Psoas muscle (tissue), 7 donors: ENCODE measurements at regions not wholly inside any gene's neighbourhood (a gene's known extent, or its start where the extent isn't known, plus 50 kb on each side); places are given as distances from the start of the nearest gene placed in this dataset.
A peak's percentile ranks its signal among the peaks of the same experiment; 100 is the strongest.

Experiments
- ATAC-seq, 4 donors: fragments of 200-7000 bp; cut with Tn5 transposase; one replicate each; pipeline ENCODE4 v1.9.1; 2020; ENCODE audit warnings: moderate library complexity in 3 of 4, mild to moderate bottlenecking in 2 of 4
- DNase-seq, 2 donors: peaks; one replicate each; pipeline ENCODE4 v3.0.0-alpha.2; 2020
- H3K27ac ChIP-seq: fragments of 200-600 bp; one replicate; pipeline ENCODE4 v1.8.0; 2022
- H3K27me3 ChIP-seq, 3 donors: fragments of 200-600 bp in 1 of 3; one replicate each; pipeline versions ENCODE4 v1.6.1 to v1.8.0; 2013 to 2022; ENCODE audit warnings: low read length in 2 of 3, mild to moderate bottlenecking in 2 of 3, moderate library complexity in 1 of 3; ENCODE audit not compliant: insufficient read depth in 3 of 3
- H3K36me3 ChIP-seq, 2 donors: fragments of 200-600 bp in 1 of 2; one replicate each; pipeline versions ENCODE4 v1.6.1 to v1.8.0; 2013 to 2022; ENCODE audit warnings: low read depth in 1 of 2, mild to moderate bottlenecking in 1 of 2, moderate library complexity in 1 of 2; ENCODE audit not compliant: insufficient read depth in 1 of 2
- H3K4me1 ChIP-seq: fragments of 200-600 bp; one replicate; pipeline ENCODE4 v1.8.0; 2022
- H3K4me3 ChIP-seq: fragments of 200-600 bp; one replicate; pipeline ENCODE4 v1.8.0; 2022; ENCODE audit warnings: mild to moderate bottlenecking
- H3K9me3 ChIP-seq: fragments of 200-600 bp; one replicate; pipeline ENCODE4 v1.8.0; 2022
- WGBS, 3 donors: extraction: QIAGEN DNeasy Blood & Tissue Kit; methylation state at CpG; one replicate each; pipeline versions ENCODE4 v1.1.6 to v1.1.7; 2013; 5-methylcytosine and 5-hydroxymethylcytosine counted together
- intact Hi-C, 2 donors: fragments of 100-400 bp; cut with DNase I; formaldehyde crosslinking; loops; one replicate each; pipeline versions ENCODE4 v1.11.0 to v1.14.2; 2022
- TF ChIP-seq, protein P1 (sequence below): fragments of 200-600 bp; IDR thresholded peaks from one replicate; pipeline ENCODE4 v1.8.0; 2022; ENCODE audit warnings: antibody characterized with exemption
- donor health status: healthy with polysubstance abuse.
- donor health status: DM: no; HTN: no; CAD: no; lungs with moderate emphysema.
- donor health status: Bipolar disorder and iron deficiency.
- donor health status: healthy.
- donor health status: DM: yes; HTN: yes; CAD: no.
- donor health status: DM: no; HTN: no; CAD: no.
- donor health status: DM: yes; HTN: yes; CAD: no.

DNA sequence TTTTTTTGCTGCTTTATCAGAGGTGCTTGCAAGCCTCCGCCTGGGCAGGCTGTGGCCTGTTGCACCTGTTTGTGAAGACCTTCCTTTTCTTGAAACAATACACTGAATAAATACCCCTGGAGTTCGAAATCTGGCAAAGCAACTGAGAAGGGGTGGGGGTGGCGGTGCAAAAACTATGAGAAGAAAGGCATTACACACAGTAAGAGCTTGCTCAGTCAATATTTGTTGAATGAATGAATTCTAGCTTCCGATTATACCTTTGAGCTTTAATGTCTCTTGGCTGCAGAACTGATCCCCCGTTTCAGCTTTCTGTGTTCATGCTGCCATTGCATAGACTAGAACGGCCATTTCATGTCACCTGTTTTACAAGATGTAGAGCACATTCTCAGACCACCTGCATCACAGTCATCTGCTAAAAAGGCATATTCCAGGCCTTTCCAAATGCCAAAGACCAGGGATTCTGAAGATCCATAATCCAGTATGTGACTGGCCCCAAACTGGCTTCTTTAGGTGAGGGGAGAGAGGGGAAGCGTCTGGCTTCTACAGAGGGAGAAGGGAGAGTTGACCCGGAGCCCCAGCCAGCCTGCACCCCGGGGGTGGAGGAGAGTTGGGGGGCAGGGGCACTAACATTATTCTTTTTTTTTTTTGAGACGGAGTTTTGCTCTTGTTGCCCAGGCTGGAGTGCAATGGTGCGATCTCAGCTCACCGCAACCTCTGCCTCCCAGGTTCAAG is 111.5 kb downstream of the ETS2 start:
- Histone ChIP-seq H3K36me3 (no peaks in the 10 kb centered on the region), H3K27ac (no peak overlapping the region), H3K27me3 (no peaks in the 10 kb centered on the region), H3K4me3 (no peak overlapping the region), H3K4me1 (peaks cover 35% of the 10 kb centered on the region), H3K9me3 (no peaks in the 10 kb centered on the region)
- 73 to 85% (median 80%) methylated on average over 10 to 12 of the region's 12 CpGs for WGBS, 3 donors
- intact Hi-C loops = loop anchor here in 1 of 2 donors (10.0 kb wide), 1 partner anchor 168 kb away; no protein-coding TSS in a partner anchor
- TF ChIP-seq, protein P1, sequence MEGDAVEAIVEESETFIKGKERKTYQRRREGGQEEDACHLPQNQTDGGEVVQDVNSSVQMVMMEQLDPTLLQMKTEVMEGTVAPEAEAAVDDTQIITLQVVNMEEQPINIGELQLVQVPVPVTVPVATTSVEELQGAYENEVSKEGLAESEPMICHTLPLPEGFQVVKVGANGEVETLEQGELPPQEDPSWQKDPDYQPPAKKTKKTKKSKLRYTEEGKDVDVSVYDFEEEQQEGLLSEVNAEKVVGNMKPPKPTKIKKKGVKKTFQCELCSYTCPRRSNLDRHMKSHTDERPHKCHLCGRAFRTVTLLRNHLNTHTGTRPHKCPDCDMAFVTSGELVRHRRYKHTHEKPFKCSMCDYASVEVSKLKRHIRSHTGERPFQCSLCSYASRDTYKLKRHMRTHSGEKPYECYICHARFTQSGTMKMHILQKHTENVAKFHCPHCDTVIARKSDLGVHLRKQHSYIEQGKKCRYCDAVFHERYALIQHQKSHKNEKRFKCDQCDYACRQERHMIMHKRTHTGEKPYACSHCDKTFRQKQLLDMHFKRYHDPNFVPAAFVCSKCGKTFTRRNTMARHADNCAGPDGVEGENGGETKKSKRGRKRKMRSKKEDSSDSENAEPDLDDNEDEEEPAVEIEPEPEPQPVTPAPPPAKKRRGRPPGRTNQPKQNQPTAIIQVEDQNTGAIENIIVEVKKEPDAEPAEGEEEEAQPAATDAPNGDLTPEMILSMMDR = no peak
- ATAC-seq = no peak
- no peak for DNase-seq

DNA sequence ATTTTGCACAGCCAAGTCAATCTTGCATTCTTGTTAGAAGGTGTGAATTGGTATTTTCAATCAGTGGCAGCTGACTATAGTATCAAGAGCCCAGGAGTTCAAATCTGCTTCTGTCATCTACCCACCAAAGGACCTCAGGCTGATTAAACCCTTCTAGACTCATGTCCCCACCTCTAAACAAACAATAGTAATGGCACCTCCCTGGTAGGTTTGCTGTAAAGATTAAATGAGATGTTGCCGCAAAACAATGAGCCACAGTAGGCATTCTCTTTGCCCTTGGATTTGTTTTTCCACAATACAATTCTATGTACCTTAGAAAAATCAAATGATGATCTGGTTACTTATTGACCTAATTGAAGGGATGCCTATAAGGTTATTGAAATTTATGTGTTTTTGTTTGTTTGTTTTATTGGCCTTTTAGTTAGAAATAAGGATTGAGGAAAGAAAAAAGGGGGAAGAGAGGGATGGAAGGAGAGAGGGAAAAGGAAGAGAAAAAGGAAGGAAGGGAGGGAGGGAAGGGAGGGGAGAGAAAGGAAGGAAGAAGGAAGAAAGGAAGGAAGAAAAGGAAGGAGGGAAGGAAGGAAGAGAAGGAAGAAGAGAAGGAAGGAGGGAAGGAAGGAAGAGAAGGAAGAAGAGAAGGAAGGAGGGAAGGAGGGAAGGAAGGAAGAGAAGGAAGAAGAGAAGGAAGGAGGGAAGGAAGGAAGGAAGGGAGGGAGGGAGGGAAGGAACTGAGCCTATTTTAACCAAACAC is 110.7 kb downstream of the ETS2 start:
- intact Hi-C loops = loop anchor here in 1 of 2 donors (10.0 kb wide), 1 partner anchor 168 kb away; no protein-coding TSS in a partner anchor
- H3K4me1 ChIP-seq = peaks cover 35% of the 10 kb centered on the region
- ATAC-seq = no peak
- WGBS, 3 donors = 92 to 96% (median 95%) methylated on average over 1 of the region's 1 CpG
- no peak overlapping the region for H3K27ac ChIP-seq
- H3K4me3 ChIP-seq = no peak overlapping the region
- no peaks in the 10 kb centered on the region for H3K9me3 ChIP-seq
- H3K36me3 ChIP-seq = no peaks in the 10 kb centered on the region
- H3K27me3 ChIP-seq = no peaks in the 10 kb centered on the region
- no peak for DNase-seq
- TF ChIP-seq, protein P1 = no peak

DNA sequence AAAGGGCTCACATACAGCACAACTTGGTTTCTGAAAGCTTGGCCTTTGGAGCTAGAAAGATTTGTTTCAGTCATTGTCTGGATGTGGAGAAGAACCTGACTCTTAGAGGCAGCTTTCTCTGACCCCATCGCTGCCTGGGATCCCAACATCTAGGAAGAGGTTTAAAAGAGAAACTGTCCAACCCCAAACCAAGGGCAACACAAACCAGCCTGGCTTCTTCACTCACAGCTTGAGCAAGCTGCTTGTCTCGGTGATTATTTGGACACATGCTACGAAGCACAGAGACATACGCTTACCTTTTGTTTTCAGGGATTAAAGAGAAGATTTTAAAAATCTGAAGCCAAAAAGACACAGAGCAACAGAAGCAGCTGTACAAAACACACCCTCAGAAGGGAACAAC is 109.8 kb downstream of the ETS2 start:
- ATAC-seq (no peak), DNase-seq (no peak)
- H3K9me3 ChIP-seq = no peaks in the 10 kb centered on the region
- intact Hi-C loops = loop anchor here in 1 of 2 donors (10.0 kb wide), 1 partner anchor 169 kb away; no protein-coding TSS in a partner anchor
- H3K36me3 ChIP-seq = no peaks in the 10 kb centered on the region
- H3K4me3 ChIP-seq = no peak overlapping the region
- peaks cover 37% of the 10 kb centered on the region for H3K4me1 ChIP-seq
- H3K27me3 ChIP-seq = no peaks in the 10 kb centered on the region
- WGBS, 3 donors = 80 to 87% (median 81%) methylated on average over 4 of the region's 4 CpGs
- TF ChIP-seq, protein P1 = no peak
- peak overlapping the region; percentile 94 for H3K27ac ChIP-seq

DNA sequence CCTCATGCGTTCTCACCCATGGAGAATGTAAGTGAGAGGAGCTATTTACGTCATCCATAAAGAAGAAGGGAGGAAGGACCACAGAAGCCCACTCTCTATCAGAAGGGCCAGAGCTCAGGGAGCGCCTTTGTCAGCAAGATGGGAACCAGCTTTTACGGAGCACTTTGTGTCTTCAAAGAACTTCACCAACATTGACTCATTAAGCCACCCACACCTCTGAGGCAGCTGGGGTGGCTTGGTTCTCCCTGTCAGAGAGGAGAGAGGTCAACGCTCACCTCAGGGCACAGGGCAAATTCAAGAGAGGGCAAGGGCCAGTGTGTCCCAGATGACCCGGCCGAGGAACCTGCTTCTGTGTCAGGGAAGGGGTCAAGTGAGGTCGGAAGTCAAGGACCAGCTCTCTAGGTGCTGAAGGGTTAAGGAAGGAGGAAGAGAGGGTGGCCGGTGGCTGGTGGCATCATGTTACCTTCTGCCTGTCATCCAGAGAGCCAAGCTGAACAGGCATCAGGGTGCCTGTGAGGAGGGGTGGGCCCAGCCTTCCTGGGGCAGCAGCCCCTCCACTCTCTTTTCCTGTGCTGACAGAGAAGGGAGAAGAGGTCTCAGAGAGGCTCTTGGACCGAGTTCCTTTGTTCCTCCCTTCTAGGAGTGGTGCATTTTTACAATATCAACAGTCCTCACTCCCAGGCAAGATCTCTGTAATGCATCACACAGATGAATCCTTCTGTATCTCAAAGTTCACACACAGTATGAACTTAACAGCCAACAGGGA is 109.0 kb downstream of the ETS2 start:
- no peaks in the 10 kb centered on the region for H3K27me3 ChIP-seq
- DNase-seq (no peak), ATAC-seq (peak; percentile 32 to 55 (median 48))
- 44 to 60% (median 46%) methylated on average over 10 of the region's 10 CpGs for WGBS, 3 donors
- H3K4me1 ChIP-seq = peaks cover 46% of the 10 kb centered on the region
- no peak overlapping the region for H3K4me3 ChIP-seq
- intact Hi-C loops = loop anchor here (5.0 to 10.0 kb wide), 3 partner anchors 73 to 170 kb away; partner anchors contain the start of gene ETS2 (in 1 of the 2)
- no peaks in the 10 kb centered on the region for H3K9me3 ChIP-seq
- no peaks in the 10 kb centered on the region for H3K36me3 ChIP-seq
- peak overlapping the region; percentile 94 for H3K27ac ChIP-seq
- TF ChIP-seq, protein P1 = no peak
